NOMO-1 treated with dmso at 0.1 percent for 144 hours (cell line): ENCODE measurements at regions not wholly inside any gene's neighbourhood (a gene's known extent, or its start where the extent isn't known, plus 50 kb on each side); places are given as distances from the start of the nearest gene placed in this dataset.
"Not testable (repeated sequence)": the region's sequence is repeated elsewhere in the genome, so short reads cannot be mapped to it uniquely, and the experiment has no call there.

Experiments
- DNase-seq: peaks from one replicate; lab custom pipeline; 2025; ENCODE audit not compliant: unreplicated experiment; lab: John Stamatoyannopoulos, UW

- DNase-seq: not testable (repeated sequence)
Measured at GRCh38 chr14:105620865-105621471, 94.6 kb downstream of the TMEM121 start.

GRCh38 chr14:105621479-105622328, 95.3 kb downstream of the TMEM121 start:
- not testable (repeated sequence) for DNase-seq

DNA sequence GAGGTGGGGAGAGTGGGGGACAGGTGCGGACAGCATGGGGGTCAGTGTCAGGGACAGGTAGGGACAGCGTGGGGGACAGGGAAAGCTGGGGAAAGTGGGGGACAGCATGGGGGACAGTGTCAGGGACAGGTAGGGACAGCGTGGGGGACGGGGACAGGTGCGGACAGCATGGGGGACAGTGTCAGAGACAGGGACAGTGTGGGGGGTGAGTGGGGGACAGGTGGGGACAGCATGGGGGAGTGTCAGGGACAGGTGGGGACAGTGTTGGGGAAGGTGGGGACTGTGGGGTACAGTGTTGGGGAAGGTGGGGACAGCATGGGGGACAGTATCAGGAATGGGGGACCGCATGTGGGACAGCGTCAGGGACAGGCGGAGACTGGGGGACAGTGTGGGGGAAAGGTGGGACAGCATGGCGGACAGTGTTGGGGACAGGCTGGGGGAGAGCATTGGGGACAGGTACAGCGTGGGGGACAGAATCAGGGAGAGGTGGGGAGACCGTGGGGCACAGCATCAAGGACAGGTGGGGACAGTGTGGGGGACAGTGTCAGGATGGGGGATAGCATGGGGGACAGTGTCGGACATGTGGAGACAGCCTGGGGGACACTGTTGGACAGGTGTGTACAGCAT, 96.1 kb downstream of the TMEM121 start:
- no peak for DNase-seq

GRCh38 chr14:105623178-105623577, 96.8 kb downstream of the TMEM121 start:
- not testable (repeated sequence) for DNase-seq

DNA sequence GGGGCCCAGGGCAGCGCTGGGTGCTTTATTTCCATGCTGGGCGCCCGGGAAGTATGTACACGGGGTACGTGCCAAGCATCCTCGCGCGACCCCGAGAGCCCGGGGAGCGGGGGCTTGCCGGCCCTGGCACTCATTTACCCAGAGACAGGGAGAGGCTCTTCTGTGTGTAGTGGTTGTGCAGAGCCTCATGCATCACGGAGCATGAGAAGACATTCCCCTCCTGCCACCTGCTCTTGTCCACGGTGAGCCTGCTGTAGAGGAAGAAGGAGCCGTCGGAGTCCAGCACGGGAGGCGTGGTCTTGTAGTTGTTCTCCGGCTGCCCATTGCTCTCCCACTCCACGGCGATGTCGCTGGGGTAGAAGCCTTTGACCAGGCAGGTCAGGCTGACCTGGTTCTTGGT, 98.0 kb downstream of the TMEM121 start:
- DNase-seq: not testable (repeated sequence)

GRCh38 chr14:105624749-105625434, 98.5 kb downstream of the TMEM121 start:
- not testable (repeated sequence) for DNase-seq

DNA sequence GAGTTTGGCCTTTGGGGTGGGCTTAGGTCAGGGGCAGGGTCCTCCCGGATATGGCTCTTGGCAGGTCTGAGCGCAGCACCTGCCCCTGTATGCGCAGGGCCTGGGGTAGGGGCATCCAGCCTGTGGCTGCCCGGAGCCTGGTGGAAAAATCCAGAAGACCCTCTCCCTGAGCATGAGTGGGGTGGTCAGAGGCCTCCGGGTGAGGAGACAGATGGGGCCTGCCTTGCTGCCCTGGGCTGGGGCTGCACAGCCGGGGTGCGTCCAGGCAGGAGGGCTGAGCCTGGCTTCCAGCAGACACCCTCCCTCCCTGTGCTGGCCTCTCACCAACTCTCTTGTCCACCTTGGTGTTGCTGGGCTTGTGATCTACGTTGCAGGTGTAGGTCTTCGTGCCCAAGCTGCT, 99.1 kb downstream of the TMEM121 start:
- DNase-seq: not testable (repeated sequence)

GRCh38 chr14:105626111-105626510, 99.7 kb downstream of the TMEM121 start:
- DNase-seq: not testable (repeated sequence)

GRCh38 chr14:105626651-105627050, 100.3 kb downstream of the TMEM121 start:
- not testable (repeated sequence) for DNase-seq

GRCh38 chr14:105627287-105627686, 100.9 kb downstream of the TMEM121 start:
- DNase-seq: not testable (repeated sequence)

DNA sequence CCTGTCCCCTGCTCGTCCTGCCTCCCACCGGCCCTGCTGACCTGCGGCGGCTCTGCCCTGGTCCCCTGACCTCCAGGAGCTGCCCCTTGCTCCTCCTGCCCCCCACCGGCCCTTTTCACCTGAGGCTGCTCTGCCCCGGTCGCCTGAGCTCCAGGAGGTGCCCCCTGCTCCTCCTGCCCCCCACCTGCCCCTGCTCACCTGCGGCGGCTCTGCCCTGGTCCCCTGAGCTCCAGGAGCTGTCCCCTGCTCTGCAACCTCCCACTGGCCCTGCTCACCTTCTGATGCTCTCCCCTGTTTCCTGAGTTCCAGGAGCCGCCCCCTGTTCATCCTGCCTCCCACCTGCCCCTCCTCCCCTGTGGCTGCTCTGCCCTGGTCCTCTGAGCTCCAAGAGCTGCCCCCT, 101.3 kb downstream of the TMEM121 start:
- no peak for DNase-seq

DNA sequence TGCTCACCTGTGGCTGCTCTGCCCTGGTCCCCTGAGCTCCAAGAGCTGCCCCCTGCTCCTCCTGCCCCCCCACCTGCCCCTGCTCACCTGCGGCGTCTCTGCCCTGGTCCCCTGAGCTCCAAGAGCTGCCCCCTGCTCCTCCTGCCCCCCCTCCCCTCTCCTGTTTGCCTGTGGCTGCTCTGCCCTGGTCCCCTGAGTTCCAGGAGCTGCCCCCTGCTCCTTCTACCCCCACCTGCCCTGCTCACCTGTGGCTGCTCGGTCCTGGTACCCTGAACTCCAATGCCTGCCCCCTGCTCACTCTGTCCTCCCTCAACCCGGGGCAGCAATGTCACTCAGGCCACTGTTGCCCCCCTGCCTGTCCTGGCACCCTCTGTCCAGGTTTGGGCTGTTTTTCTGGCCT, 101.7 kb downstream of the TMEM121 start:
- not testable (repeated sequence) for DNase-seq

DNA sequence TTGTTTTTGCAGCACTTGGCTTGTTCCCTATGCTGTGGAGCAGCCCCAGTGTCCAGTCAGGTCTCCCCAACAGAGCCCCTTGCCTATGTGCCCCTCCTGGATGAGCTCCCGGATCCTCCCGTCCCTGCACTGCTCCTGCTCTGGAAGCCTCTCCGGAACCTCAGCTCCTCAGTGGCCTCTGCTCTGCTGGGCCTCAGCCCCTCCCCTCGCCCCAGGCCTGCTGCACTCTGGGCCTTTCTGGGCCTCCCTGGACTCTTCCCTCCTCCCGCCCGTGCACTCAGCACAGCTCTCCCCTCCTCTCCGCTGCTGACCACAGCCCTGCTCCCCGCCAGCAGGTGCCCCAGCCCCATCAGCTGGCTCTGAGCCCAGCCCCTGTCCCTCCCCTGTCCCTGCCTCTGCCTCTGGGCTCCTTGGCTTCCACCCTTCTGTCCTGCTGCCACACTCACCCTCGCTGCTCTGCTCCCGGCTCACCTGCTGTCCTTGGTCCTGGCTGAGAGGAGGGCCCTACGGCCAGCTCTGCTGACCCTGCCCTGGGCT, 102.2 kb downstream of the TMEM121 start:
- not testable (repeated sequence) for DNase-seq

DNA sequence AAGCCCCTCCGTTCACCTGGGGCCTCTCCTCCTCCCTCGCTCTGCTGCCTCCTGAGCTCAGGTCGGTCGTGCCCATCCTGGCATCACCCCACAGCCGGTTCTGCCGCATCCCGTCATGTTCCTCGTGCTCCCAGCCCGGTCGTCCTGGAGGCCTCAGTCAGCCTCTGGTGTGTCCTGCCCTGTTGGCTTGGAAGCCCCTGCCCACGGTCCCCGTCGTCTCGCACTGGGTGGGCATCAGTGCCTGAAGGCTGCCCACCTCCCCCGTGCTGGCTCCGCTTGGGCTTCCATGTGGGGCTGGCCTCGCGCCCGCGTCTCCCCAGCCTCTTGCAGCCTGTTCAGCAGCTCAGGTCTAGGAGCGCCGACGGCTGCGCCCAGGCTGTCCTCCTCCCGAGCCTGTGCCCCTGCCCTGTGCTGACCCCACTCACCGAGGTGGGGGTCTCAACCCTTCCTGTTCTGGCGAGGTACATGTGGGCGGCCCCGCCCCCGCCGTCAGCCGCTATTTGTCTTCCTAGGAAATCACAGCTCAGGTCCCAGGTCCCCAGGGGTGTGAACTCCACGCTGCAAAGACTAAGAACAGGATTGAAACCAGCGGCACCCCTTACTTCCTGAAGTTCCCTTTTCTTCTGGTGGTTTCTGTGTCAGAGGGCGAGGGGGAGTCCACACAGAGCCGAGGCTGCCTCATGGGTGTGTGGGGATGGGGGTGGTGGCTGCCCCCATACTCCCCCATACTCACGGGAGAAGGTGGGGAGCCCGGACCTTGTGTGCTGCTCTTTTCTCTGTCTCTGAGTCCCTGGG, 102.9 kb downstream of the TMEM121 start:
- not testable (repeated sequence) for DNase-seq

- no peak for DNase-seq
Measured at GRCh38 chr14:105629886-105630215, 103.5 kb downstream of the TMEM121 start.

DNA sequence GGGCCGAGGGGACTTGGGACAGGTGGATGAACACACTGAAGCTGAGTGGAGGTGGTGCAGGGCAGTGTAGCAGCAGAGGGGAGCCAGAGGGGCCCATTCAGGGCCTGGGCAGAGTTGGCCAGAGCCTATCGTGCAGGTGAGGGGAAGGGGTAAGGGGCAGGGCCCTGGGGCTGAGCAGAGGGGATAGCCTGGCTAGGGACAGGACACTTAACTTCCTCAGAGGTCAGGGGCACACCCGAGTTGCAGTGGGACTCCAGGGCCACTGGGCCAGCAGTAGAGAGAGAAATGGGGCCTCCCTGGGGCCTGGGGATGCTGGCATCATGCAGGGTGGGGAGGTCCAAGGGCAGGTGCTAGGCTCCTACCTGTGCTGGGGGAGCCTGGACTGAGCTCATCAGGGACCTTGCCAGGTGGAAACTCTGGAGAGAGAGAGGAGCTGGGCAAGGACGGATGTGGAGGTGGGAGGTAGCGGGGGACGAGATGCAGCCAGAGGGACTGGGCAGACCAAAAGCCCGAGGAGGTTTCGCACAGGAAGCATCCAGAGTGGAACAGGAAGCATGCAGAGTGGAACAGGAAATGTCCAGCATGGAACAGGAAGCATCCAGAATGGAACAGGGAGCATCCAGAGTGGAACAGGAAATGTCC, 104.0 kb downstream of the TMEM121 start:
- not testable (repeated sequence) for DNase-seq

DNA sequence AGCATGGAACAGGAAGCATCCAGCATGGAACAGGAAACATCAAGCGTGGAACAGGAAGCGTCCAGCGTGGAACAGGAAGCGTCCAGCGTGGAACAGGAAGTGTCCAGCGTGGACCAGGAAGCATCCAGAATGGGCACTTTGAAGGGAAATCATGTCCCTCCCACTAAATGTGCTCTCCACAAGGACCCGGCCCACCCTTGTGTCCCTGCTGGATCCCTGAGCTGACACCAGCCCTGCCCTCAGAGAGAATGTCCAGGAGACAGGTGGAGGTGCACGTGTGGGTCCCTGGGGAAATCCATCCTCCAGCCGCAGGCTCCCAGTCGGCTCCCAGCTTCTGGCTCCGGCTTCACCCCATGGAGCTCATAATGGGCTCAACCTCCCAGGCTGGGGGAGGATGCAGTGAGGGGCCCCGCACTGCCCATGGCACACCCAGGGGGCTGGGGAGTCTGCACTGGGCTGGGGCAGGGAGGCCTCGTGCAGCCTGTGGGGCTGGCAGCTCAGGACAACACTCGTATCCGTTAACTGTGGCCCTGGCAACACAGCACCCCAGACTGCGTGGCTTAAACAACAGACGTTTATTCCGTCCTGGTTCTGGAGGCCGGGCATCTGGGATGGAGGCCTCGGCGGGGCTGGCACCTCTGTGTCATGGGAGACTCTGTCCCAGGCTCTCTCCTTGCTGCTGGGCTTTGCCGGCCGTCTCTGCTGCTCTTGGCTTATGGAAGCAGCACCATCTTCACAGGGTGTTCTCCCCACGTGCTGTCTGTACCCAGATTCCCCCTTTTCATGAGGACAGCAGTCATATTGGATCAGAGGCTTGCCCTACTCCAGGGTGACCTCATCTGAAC, 104.8 kb downstream of the TMEM121 start:
- not testable (repeated sequence) for DNase-seq

GRCh38 chr14:105632010-105632409, 105.6 kb downstream of the TMEM121 start:
- no peak for DNase-seq

DNA sequence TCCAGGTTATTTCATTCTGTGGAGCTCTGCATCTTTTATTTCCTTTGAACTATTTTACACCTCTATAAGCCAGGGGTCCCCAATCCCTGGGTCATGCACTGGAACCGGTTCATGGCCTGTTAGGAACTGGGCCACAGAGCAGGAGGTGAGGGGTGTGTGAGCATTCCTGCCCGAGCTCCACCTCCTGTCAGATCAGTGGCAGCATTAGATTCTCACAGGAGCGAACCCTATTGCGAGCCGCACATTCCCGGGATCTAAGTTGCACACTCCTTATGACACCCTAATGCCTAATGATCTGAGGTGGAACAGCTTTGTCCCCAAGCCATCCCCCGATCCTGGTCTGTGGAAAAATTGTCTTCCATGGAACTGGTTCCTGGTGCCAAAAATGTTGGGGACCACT, 107.2 kb downstream of the TMEM121 start:
- not testable (repeated sequence) for DNase-seq
